ENCODE measurements at regions not wholly inside any gene's neighbourhood (a gene's known extent, or its start where the extent isn't known, plus 50 kb on each side); places are given as distances from the start of the nearest gene placed in this dataset.

DNA sequence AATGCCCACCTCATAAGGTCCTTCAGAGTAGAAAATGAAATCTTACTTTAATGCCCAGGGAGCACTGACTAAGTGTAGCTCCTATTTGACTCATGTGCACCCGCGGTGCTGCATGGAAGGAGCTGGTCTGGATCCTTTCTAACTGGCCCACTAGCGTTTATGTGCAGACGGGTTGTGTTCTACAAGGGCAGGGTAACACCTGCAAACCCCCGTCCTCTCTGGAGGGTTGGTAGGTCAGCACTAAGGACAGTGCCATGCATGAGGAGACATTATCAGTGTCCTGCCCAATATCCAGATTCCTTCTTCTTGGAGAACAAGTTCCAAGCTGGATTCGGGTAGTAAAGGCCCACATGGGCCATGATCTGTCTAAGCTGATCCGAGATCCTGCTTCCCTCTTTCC is 140.3 kb downstream of the ANKRD60 start:
- no peak overlapping the region for H3K27ac Mint-ChIP-seq
- Histone ChIP-seq H3K27ac (ENCODE audit: low read depth, low read length) (no peak overlapping the region), H3K9me3 (ENCODE audit: low read length) (no peaks in the 10 kb centered on the region), H3K27me3 (ENCODE audit: insufficient read depth, low read length, poor library complexity, severe bottlenecking) (no peaks in the 10 kb centered on the region), H3K36me3 (ENCODE audit: insufficient read depth, low read length) (no peaks in the 10 kb centered on the region), H3K4me3 (ENCODE audit: low read length) (no peak overlapping the region), H3K4me1 (ENCODE audit: insufficient read depth, low read length) (no peaks in the 10 kb centered on the region)
- DNase-seq, result no peak
- H3K36me3 Mint-ChIP-seq, result no peaks in the 10 kb centered on the region
- no peaks in the 10 kb centered on the region for H3K9me3 Mint-ChIP-seq
- POLR2A ChIA-PET, result no interaction called here
- CTCF ChIA-PET, result no interaction called here
- H3K4me1 Mint-ChIP-seq, result no peaks in the 10 kb centered on the region
- no peak overlapping the region for H3K4me3 Mint-ChIP-seq
- peaks cover 10 to 33% of the 10 kb centered on the region in 2 donors for H3K27me3 Mint-ChIP-seq

- ChIA-PET POLR2A (no interaction called here), CTCF (interaction anchor here (1.2 to 1.6 kb wide), 3 partner anchors 12 to 491 kb away, joined by 3 to 7 read pairs (median 6); no protein-coding TSS in a partner anchor)
- Histone ChIP-seq H3K27me3 (ENCODE audit: insufficient read depth, low read length, poor library complexity, severe bottlenecking) (no peaks in the 10 kb centered on the region), H3K4me3 (ENCODE audit: low read length) (no peak overlapping the region), H3K4me1 (ENCODE audit: insufficient read depth, low read length) (no peaks in the 10 kb centered on the region), H3K36me3 (ENCODE audit: insufficient read depth, low read length) (no peaks in the 10 kb centered on the region), H3K27ac (ENCODE audit: low read depth, low read length) (no peak overlapping the region), H3K9me3 (ENCODE audit: low read length) (no peaks in the 10 kb centered on the region)
- H3K9me3 Mint-ChIP-seq, result no peaks in the 10 kb centered on the region
- H3K27ac Mint-ChIP-seq, result no peak overlapping the region
- no peak overlapping the region for H3K4me3 Mint-ChIP-seq
- no peaks in the 10 kb centered on the region for H3K4me1 Mint-ChIP-seq
- no peaks in the 10 kb centered on the region for H3K36me3 Mint-ChIP-seq
- H3K27me3 Mint-ChIP-seq, result peaks cover 10 to 32% of the 10 kb centered on the region in 2 donors
- DNase-seq, result no peak
Observed at GRCh38 chr20:58087562-58087858, 140.9 kb downstream of the ANKRD60 start.

DNA sequence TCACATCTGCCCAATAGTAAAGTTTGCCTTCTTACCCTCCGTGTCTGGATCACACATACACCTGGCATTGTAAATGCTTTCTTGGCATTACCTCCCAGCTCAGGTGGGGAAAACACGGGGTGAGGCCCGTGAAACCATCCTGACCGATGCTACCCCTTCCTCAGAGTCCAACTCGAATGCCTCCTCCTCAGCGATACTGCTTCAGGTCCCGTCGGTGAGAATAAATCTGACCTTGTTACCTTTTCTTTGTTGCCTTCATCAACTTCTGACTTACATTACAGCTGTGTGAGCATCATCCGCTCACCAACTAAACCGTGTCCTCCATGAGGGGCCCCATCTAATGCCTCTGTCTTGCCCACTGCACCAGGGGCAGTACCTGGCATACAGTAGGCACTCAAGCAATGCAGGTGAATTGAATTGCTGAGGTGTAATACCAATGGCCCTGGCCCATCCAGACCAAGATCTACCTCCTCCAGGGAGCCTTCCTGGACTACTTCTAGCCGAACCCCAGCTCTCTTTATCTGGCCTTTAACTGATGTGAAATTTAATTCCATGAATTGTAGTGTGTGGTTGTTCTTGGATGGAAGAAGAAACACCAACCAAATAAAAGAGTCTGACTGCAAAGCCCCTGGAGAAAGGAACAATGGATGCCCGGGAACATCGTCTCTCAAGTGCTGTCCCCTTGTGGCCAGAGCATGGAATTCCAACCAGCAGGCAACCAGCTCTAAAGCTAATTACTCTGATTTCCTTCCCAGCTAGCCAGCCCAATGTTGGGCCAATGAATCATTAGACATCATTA is 141.5 kb downstream of the ANKRD60 start:
- H3K9me3 ChIP-seq (ENCODE audit: low read length), result no peaks in the 10 kb centered on the region
- H3K27ac Mint-ChIP-seq, result no peak overlapping the region
- H3K4me3 Mint-ChIP-seq, result no peak overlapping the region
- CTCF ChIA-PET, result interaction anchor here (1.2 to 1.6 kb wide), 3 partner anchors 13 to 490 kb away, joined by 3 to 7 read pairs (median 6); no protein-coding TSS in a partner anchor
- H3K27me3 Mint-ChIP-seq, result peaks cover 10 to 26% of the 10 kb centered on the region in 2 donors
- no peaks in the 10 kb centered on the region for H3K36me3 Mint-ChIP-seq
- no peak overlapping the region for H3K4me3 ChIP-seq (ENCODE audit: low read length)
- POLR2A ChIA-PET, result no interaction called here
- H3K27me3 ChIP-seq (ENCODE audit: insufficient read depth, low read length, poor library complexity, severe bottlenecking), result no peaks in the 10 kb centered on the region
- H3K36me3 ChIP-seq (ENCODE audit: insufficient read depth, low read length), result no peaks in the 10 kb centered on the region
- H3K4me1 ChIP-seq (ENCODE audit: insufficient read depth, low read length), result no peaks in the 10 kb centered on the region
- no peaks in the 10 kb centered on the region for H3K9me3 Mint-ChIP-seq
- no peaks in the 10 kb centered on the region for H3K4me1 Mint-ChIP-seq
- no peak for DNase-seq
- H3K27ac ChIP-seq (ENCODE audit: low read depth, low read length), result no peak overlapping the region

DNA sequence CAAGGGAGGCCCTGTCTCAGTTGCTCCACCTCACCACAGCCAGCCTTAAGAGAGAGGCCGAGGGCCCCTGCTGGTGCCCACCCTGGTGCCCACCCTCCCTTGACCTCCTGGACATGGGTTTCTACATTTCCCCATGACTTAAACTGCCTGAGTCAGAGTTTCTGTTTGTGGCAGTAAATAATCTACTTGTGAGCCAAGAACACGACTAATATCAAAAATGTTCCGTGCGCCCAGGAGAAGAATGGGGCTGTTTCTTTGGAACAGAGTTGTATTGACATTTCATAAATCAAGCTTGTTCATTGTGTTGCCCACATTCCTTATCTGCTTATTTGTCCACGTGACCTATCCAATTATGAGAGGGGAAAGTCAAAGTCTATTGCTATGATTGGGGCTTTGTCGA is 143.5 kb downstream of the ANKRD60 start:
- no peaks in the 10 kb centered on the region for H3K36me3 ChIP-seq (ENCODE audit: insufficient read depth, low read length)
- Mint-ChIP-seq H3K36me3 (no peaks in the 10 kb centered on the region), H3K4me3 (no peak overlapping the region), H3K9me3 (no peaks in the 10 kb centered on the region), H3K27me3 (peaks cover 6 to 14% of the 10 kb centered on the region in 2 donors), H3K27ac (no peak overlapping the region), H3K4me1 (no peaks in the 10 kb centered on the region)
- no peaks in the 10 kb centered on the region for H3K27me3 ChIP-seq (ENCODE audit: insufficient read depth, low read length, poor library complexity, severe bottlenecking)
- no peaks in the 10 kb centered on the region for H3K4me1 ChIP-seq (ENCODE audit: insufficient read depth, low read length)
- ChIA-PET POLR2A (no interaction called here), CTCF (no interaction called here)
- H3K4me3 ChIP-seq (ENCODE audit: low read length), result no peak overlapping the region
- no peak overlapping the region for H3K27ac ChIP-seq (ENCODE audit: low read depth, low read length)
- DNase-seq, result no peak
- H3K9me3 ChIP-seq (ENCODE audit: low read length), result no peaks in the 10 kb centered on the region

DNA sequence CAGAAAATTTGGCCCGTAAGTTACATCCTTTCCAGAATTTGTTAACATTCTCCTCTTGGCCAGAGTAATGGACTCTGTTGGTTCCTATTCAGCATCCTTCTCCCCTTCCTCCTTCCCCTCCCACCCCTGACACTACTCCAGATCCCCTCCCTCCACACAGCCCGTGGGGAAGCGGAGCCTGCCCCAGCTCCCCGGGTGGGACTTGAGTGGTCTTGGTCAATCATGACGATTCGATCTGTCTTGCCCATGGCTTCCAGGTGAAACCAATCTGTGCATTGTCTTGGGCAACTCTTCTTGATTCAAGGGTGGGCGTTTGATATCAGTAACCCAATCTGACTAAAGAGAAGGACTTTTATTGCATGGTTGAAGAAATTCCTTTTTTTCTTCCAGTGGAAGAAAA is 143.9 kb downstream of the ANKRD60 start:
- H3K4me3 Mint-ChIP-seq, result no peak overlapping the region
- H3K27ac Mint-ChIP-seq, result no peak overlapping the region
- no peak overlapping the region for H3K4me3 ChIP-seq (ENCODE audit: low read length)
- H3K4me1 ChIP-seq (ENCODE audit: insufficient read depth, low read length), result no peaks in the 10 kb centered on the region
- H3K9me3 ChIP-seq (ENCODE audit: low read length), result no peaks in the 10 kb centered on the region
- no peaks in the 10 kb centered on the region for H3K36me3 Mint-ChIP-seq
- ChIA-PET POLR2A (no interaction called here), CTCF (no interaction called here)
- H3K36me3 ChIP-seq (ENCODE audit: insufficient read depth, low read length), result no peaks in the 10 kb centered on the region
- no peaks in the 10 kb centered on the region for H3K27me3 ChIP-seq (ENCODE audit: insufficient read depth, low read length, poor library complexity, severe bottlenecking)
- no peaks in the 10 kb centered on the region for H3K4me1 Mint-ChIP-seq
- DNase-seq, result no peak
- H3K27me3 Mint-ChIP-seq, result peaks cover 6 to 14% of the 10 kb centered on the region in 2 donors
- H3K9me3 Mint-ChIP-seq, result no peaks in the 10 kb centered on the region
- H3K27ac ChIP-seq (ENCODE audit: low read depth, low read length), result no peak overlapping the region

DNA sequence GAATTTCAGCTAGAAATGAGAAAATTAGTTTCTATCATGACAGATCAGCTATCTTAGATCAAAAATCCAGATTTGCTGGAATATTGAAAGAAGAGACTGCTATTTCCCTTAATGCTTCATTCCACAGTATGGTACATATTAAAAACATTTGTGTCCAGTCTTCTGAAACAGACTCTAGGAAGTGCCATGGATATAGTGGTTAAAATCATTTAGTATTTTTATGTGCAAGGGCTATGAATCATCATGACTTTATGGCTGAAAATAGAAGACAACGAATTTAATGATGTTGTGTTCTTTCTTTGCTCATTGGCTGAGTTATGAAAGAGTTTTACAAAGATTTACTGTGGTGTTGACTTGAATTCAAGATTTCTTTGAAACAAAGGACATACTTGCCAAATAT is 146.6 kb downstream of the ANKRD60 start:
- no peaks in the 10 kb centered on the region for H3K9me3 Mint-ChIP-seq
- no peaks in the 10 kb centered on the region for H3K4me1 ChIP-seq (ENCODE audit: insufficient read depth, low read length)
- H3K36me3 Mint-ChIP-seq, result no peaks in the 10 kb centered on the region
- no peak overlapping the region for H3K4me3 Mint-ChIP-seq
- H3K36me3 ChIP-seq (ENCODE audit: insufficient read depth, low read length), result no peaks in the 10 kb centered on the region
- H3K4me3 ChIP-seq (ENCODE audit: low read length), result no peak overlapping the region
- H3K27ac Mint-ChIP-seq, result no peak overlapping the region
- no peak for DNase-seq
- ChIA-PET POLR2A (no interaction called here), CTCF (no interaction called here)
- no peaks in the 10 kb centered on the region for H3K9me3 ChIP-seq (ENCODE audit: low read length)
- H3K27ac ChIP-seq (ENCODE audit: low read depth, low read length), result no peak overlapping the region
- H3K27me3 ChIP-seq (ENCODE audit: insufficient read depth, low read length, poor library complexity, severe bottlenecking), result no peaks in the 10 kb centered on the region
- no peaks in the 10 kb centered on the region for H3K4me1 Mint-ChIP-seq
- peaks cover 2 to 7% of the 10 kb centered on the region in 2 donors for H3K27me3 Mint-ChIP-seq

GRCh38 chr20:58078741-58079522 is 149.5 kb downstream of the ANKRD60 start:
- H3K27me3 Mint-ChIP-seq, result peaks cover 2 to 10% of the 10 kb centered on the region in 2 donors
- DNase-seq, result no peak
- POLR2A ChIA-PET, result no interaction called here
- no peak overlapping the region for H3K27ac Mint-ChIP-seq
- peaks cover 2 to 8% (median 4%) of the 10 kb centered on the region in 3 donors for H3K4me1 Mint-ChIP-seq
- no peaks in the 10 kb centered on the region for H3K36me3 ChIP-seq (ENCODE audit: insufficient read depth, low read length)
- no peaks in the 10 kb centered on the region for H3K9me3 Mint-ChIP-seq
- H3K4me3 ChIP-seq (ENCODE audit: low read length), result no peak overlapping the region
- H3K9me3 ChIP-seq (ENCODE audit: low read length), result no peaks in the 10 kb centered on the region
- H3K27ac ChIP-seq (ENCODE audit: low read depth, low read length), result no peak overlapping the region
- CTCF ChIA-PET, result no interaction called here
- H3K4me1 ChIP-seq (ENCODE audit: insufficient read depth, low read length), result peaks cover 4% of the 10 kb centered on the region
- no peak overlapping the region for H3K4me3 Mint-ChIP-seq
- H3K36me3 Mint-ChIP-seq, result no peaks in the 10 kb centered on the region
- H3K27me3 ChIP-seq (ENCODE audit: insufficient read depth, low read length, poor library complexity, severe bottlenecking), result no peaks in the 10 kb centered on the region

DNA sequence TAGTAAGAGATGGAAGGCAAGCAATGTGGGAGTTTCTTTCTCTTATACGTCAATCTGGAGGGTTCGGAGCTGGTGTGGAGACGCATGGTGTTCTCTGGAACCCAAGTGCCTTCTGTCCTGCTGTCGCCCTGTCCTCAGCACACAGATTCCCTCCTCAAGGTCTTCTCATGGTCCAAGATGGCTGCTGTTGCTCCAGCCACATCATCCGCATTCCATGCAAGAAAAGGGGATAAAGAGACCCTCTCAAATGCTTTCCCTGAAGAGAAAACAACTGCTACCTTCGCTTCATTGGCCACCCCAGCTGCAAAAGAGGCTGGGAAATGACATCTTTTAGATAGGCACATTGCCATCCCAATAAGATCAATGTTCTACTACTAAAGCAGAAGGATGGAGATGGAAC is 151.2 kb downstream of the ANKRD60 start:
- no peaks in the 10 kb centered on the region for H3K27me3 ChIP-seq (ENCODE audit: insufficient read depth, low read length, poor library complexity, severe bottlenecking)
- Mint-ChIP-seq H3K4me1 (peaks cover 2 to 10% (median 4%) of the 10 kb centered on the region in 3 donors), H3K4me3 (no peak overlapping the region), H3K36me3 (no peaks in the 10 kb centered on the region), H3K9me3 (no peaks in the 10 kb centered on the region), H3K27me3 (peaks cover 7 to 17% of the 10 kb centered on the region in 2 donors), H3K27ac (no peak overlapping the region)
- POLR2A ChIA-PET, result no interaction called here
- H3K4me1 ChIP-seq (ENCODE audit: insufficient read depth, low read length), result peaks cover 4% of the 10 kb centered on the region
- no peak overlapping the region for H3K27ac ChIP-seq (ENCODE audit: low read depth, low read length)
- no peaks in the 10 kb centered on the region for H3K36me3 ChIP-seq (ENCODE audit: insufficient read depth, low read length)
- CTCF ChIA-PET, result no interaction called here
- H3K4me3 ChIP-seq (ENCODE audit: low read length), result no peak overlapping the region
- DNase-seq, result no peak
- no peaks in the 10 kb centered on the region for H3K9me3 ChIP-seq (ENCODE audit: low read length)
